SK-N-SH (cell line): ENCODE measurements at regions not wholly inside any gene's neighbourhood (a gene's known extent, or its start where the extent isn't known, plus 50 kb on each side); places are given as distances from the start of the nearest gene placed in this dataset.

Source experiments
- CTCF ChIA-PET: fragments of 300-600, 350-600 bp; formaldehyde crosslinking; extraction: SDS; loops from one replicate; lab custom pipeline; 2021; lab: Yijun Ruan, JAX
- POLR2A ChIA-PET: fragments of 350-600 bp; sonication (Branson Sonifier 250); formaldehyde crosslinking; extraction: SDS; loops from one replicate; lab custom pipeline; 2020; ENCODE audit warnings: antibody characterized with exemption, inconsistent platforms; lab: Yijun Ruan, JAX
- DNase-seq: peaks from one replicate; pipeline ENCODE4 v3.0.0; 2012
- H2AFZ ChIP-seq: fragments of 200-600 bp; sonication (generic); 2 replicates; pipeline ENCODE4 v1.8.1; 2016; ENCODE audit warnings: antibody characterized with exemption, mild to moderate bottlenecking, low read depth
- H3F3A ChIP-seq: fragments of 200-600 bp; sonication (generic); replicated peaks from 2 replicates; pipeline ENCODE3; 2016; ENCODE audit warnings: antibody characterized with exemption, mild to moderate bottlenecking; ENCODE audit not compliant: insufficient read depth
- H3K27ac ChIP-seq, 2 experiments: fragments of 200-500 bp in 1 of 2; fragments of 200-600 bp in 1 of 2; sonication (Bioruptor generic) in 1 of 2; sonication (generic), shearing (Covaris generic) in 1 of 2; 2 replicates each; pipeline versions ENCODE4 v1.5.1 to v1.6.1; 2014 to 2016; ENCODE audit warnings: low read depth in 2 of 2, inconsistent platforms in 1 of 2, low read length in 1 of 2, mild to moderate bottlenecking in 1 of 2, mixed read lengths in 1 of 2
- H3K27me3 ChIP-seq: fragments of 200-600 bp; sonication (generic), shearing (Covaris generic); 2 replicates; pipeline ENCODE4 v1.6.1; 2016; ENCODE audit warnings: mixed run types; ENCODE audit not compliant: insufficient read depth
- H3K36me3 ChIP-seq, 2 experiments: fragments of 200-500 bp in 1 of 2; fragments of 200-600 bp in 1 of 2; sonication (Bioruptor generic) in 1 of 2; sonication (generic) in 1 of 2; replicated peaks in 1 of 2; 2 replicates each; pipeline versions ENCODE3 to v1.5.1; 2014 to 2016; ENCODE audit warnings: low read length in 1 of 2, mild to moderate bottlenecking in 1 of 2; ENCODE audit not compliant: insufficient read depth in 2 of 2, control insufficient read depth in 1 of 2
- H3K4me1 ChIP-seq, 2 experiments: fragments of 200-500 bp in 1 of 2; fragments of 200-600 bp in 1 of 2; sonication (Bioruptor generic) in 1 of 2; sonication (generic), shearing (Covaris generic) in 1 of 2; 2 replicates each; pipeline versions ENCODE4 v1.5.1 to v1.6.1; 2014 to 2016; ENCODE audit warnings: low read depth in 1 of 2, low read length in 1 of 2, mixed run types in 1 of 2; ENCODE audit not compliant: insufficient read depth in 2 of 2, control insufficient read depth in 1 of 2
- H3K4me2 ChIP-seq: fragments of 200-600 bp; sonication (generic), shearing (Covaris generic); 2 replicates; pipeline ENCODE4 v1.6.1; 2017; ENCODE audit warnings: mixed run types
- H3K4me3 ChIP-seq, 2 experiments: fragments of 200-500 bp in 1 of 2; fragments of 200-600 bp in 1 of 2; sonication (Bioruptor generic) in 1 of 2; sonication (generic), shearing (Covaris generic) in 1 of 2; 2 replicates each; pipeline versions ENCODE4 v1.5.1 to v1.8.1; 2014 to 2016; ENCODE audit warnings: low read depth in 2 of 2, inconsistent platforms in 1 of 2, low read length in 1 of 2, mild to moderate bottlenecking in 1 of 2, mixed read lengths in 1 of 2, moderate library complexity in 1 of 2
- H3K79me2 ChIP-seq: fragments of 200-600 bp; sonication (generic); 2 replicates; pipeline ENCODE4 v1.8.1; 2017; ENCODE audit warnings: mild to moderate bottlenecking; ENCODE audit not compliant: insufficient read depth
- H3K9ac ChIP-seq: fragments of 200-600 bp; sonication (generic); 2 replicates; pipeline ENCODE4 v1.6.1; 2017; ENCODE audit warnings: mixed run types
- H3K9me2 ChIP-seq: fragments of 200-600 bp; sonication (generic); 2 replicates; pipeline ENCODE4 v1.6.1; 2017; ENCODE audit warnings: mixed run types
- H3K9me3 ChIP-seq: fragments of 200-600 bp; sonication (generic); 2 replicates; pipeline ENCODE4 v1.6.1; 2017; ENCODE audit warnings: mixed run types, mild to moderate bottlenecking, moderate library complexity
- H4K20me1 ChIP-seq: fragments of 200-600 bp; sonication (generic); 2 replicates; pipeline ENCODE4 v1.6.1; 2017; ENCODE audit warnings: mild to moderate bottlenecking, mixed run types; ENCODE audit not compliant: insufficient read depth
- EP300 ChIP-seq, 2 experiments: IDR thresholded peaks; 2 replicates each; pipeline versions ENCODE4 v1.4.0 to v1.6.1; 2012; ENCODE audit warnings: borderline replicate concordance in 1 of 2, low read depth in 1 of 2, low read length in 1 of 2
- EZH2phosphoT487 ChIP-seq: fragments of 200-600 bp; sonication (generic); IDR thresholded peaks from 2 replicates; pipeline ENCODE4 v1.6.1; 2017; ENCODE audit warnings: low read depth, mixed run types, mild to moderate bottlenecking, antibody characterized with exemption, moderate library complexity, borderline replicate concordance
- FOXJ3 ChIP-seq: sonication (generic); formaldehyde crosslinking; IDR thresholded peaks from 2 replicates; pipeline ENCODE4 v1.5.1; 2020; ENCODE audit warnings: mild to moderate bottlenecking, missing genetic modification reagents
- FOXM1 ChIP-seq: IDR thresholded peaks from 2 replicates; pipeline ENCODE4 v1.4.0; 2012; ENCODE audit warnings: low read depth, mild to moderate bottlenecking
- JUND ChIP-seq: IDR thresholded peaks from 2 replicates; pipeline ENCODE4 v1.4.0; 2012
- MEF2A ChIP-seq: IDR thresholded peaks from 2 replicates; pipeline ENCODE4 v1.4.0; 2012; ENCODE audit warnings: low read depth, borderline replicate concordance
- MXI1 ChIP-seq: IDR thresholded peaks from 2 replicates; pipeline ENCODE4 v1.6.1; 2012; ENCODE audit warnings: mild to moderate bottlenecking, low read depth, low read length, improper control_type of control experiment
- POLR2AphosphoS5 ChIP-seq: IDR thresholded peaks from 2 replicates; pipeline ENCODE4 v1.6.1; 2012; ENCODE audit warnings: low read depth, low read length
- RFX5 ChIP-seq: IDR thresholded peaks from 2 replicates; pipeline ENCODE4 v1.6.1; 2012; ENCODE audit warnings: mild to moderate bottlenecking, improper control_type of control experiment, low read length
- SMC3 ChIP-seq: IDR thresholded peaks from 2 replicates; pipeline ENCODE4 v1.6.1; 2012; ENCODE audit warnings: low read depth, low read length, improper control_type of control experiment
- TAF1 ChIP-seq: IDR thresholded peaks from 2 replicates; pipeline ENCODE4 v1.6.1; 2012; ENCODE audit warnings: low read depth, mild to moderate bottlenecking, low read length, moderate library complexity, borderline replicate concordance
- TCF12 ChIP-seq: IDR thresholded peaks from 2 replicates; pipeline ENCODE4 v1.4.0; 2012
- TEAD4 ChIP-seq: IDR thresholded peaks from 2 replicates; pipeline ENCODE4 v1.4.0; 2012; ENCODE audit warnings: mild to moderate bottlenecking, borderline replicate concordance; ENCODE audit not compliant: insufficient read depth
- YY1 ChIP-seq: IDR thresholded peaks from 2 replicates; pipeline ENCODE4 v1.4.0; 2012; ENCODE audit warnings: low read depth, mild to moderate bottlenecking
- WGBS: methylation state at CpG from one replicate; pipeline ENCODE4 v1.1.6; 2017; ENCODE audit warnings: low lambda C conversion rate; 5-methylcytosine and 5-hydroxymethylcytosine counted together
- TF ChIP-seq, protein P1 (sequence below): IDR thresholded peaks from 2 replicates; pipeline ENCODE4 v1.6.1; 2012; ENCODE audit warnings: mild to moderate bottlenecking, low read depth, low read length, moderate library complexity
- TF ChIP-seq, protein P2 (sequence below): fragments of 150-350 bp; IDR thresholded peaks from 2 replicates; pipeline ENCODE4 v1.6.1; 2016; ENCODE audit warnings: mild to moderate bottlenecking, low read depth, low read length
- TF ChIP-seq, protein P3 (sequence below): fragments of 200-600 bp; sonication (generic); IDR thresholded peaks from 2 replicates; pipeline ENCODE4 v1.6.1; 2017; ENCODE audit warnings: antibody characterized with exemption, mild to moderate bottlenecking, moderate library complexity

DNA sequence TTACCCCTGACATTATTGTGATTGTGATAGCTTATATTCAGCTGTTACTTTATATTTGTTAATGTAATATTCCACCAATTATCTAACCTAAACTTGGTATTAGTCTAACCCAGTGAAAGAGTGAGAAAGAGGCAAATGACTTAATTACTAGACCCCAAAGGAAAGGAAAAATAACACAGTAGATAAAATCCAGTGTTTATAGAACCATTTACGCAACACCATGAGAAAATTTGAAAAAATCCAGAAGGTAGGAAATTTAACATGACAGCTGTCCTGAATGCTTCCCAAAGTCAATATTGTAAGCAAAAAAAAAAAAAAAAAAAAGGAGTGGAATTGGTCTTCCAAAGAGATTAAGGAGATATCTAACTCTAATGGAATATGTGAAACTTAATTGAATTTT lies 741.5 kb upstream of the GHITM start:
- DNase-seq: no peak
- Histone ChIP-seq H3K27ac (no peak overlapping the region), H3K79me2 (no peaks in the 10 kb centered on the region), H4K20me1 (no peaks in the 10 kb centered on the region), H3K9me3 (no peaks in the 10 kb centered on the region), H3K9ac (no peak overlapping the region), H3F3A (no peaks in the 10 kb centered on the region), H3K36me3 (no peaks in the 10 kb centered on the region), H3K9me2 (no peaks in the 10 kb centered on the region), H3K4me2 (no peak overlapping the region), H3K4me3 (no peak overlapping the region), H3K4me1 (no peaks in the 10 kb centered on the region), H2AFZ (no peak overlapping the region), H3K27me3 (no peaks in the 10 kb centered on the region)
- TF ChIP-seq FOXM1 (no peak), POLR2AphosphoS5 (no peak), JUND (no peak), SMC3 (no peak), YY1 (no peak), TAF1 (no peak), EP300 (IDR thresholded peaks at IDR 0.05; ENCODE audit: borderline replicate concordance in 1 of 2, low read depth in 1 of 2, low read length in 1 of 2) (no peak), RFX5 (no peak), MXI1 (no peak), TEAD4 (no peak), TCF12 (no peak), EZH2phosphoT487 (no peak), MEF2A (no peak), FOXJ3 (CRISPR knock-in tag) (no peak)
- TF ChIP-seq, protein P1, sequence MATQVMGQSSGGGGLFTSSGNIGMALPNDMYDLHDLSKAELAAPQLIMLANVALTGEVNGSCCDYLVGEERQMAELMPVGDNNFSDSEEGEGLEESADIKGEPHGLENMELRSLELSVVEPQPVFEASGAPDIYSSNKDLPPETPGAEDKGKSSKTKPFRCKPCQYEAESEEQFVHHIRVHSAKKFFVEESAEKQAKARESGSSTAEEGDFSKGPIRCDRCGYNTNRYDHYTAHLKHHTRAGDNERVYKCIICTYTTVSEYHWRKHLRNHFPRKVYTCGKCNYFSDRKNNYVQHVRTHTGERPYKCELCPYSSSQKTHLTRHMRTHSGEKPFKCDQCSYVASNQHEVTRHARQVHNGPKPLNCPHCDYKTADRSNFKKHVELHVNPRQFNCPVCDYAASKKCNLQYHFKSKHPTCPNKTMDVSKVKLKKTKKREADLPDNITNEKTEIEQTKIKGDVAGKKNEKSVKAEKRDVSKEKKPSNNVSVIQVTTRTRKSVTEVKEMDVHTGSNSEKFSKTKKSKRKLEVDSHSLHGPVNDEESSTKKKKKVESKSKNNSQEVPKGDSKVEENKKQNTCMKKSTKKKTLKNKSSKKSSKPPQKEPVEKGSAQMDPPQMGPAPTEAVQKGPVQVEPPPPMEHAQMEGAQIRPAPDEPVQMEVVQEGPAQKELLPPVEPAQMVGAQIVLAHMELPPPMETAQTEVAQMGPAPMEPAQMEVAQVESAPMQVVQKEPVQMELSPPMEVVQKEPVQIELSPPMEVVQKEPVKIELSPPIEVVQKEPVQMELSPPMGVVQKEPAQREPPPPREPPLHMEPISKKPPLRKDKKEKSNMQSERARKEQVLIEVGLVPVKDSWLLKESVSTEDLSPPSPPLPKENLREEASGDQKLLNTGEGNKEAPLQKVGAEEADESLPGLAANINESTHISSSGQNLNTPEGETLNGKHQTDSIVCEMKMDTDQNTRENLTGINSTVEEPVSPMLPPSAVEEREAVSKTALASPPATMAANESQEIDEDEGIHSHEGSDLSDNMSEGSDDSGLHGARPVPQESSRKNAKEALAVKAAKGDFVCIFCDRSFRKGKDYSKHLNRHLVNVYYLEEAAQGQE: no peak
- TF ChIP-seq, protein P2, sequence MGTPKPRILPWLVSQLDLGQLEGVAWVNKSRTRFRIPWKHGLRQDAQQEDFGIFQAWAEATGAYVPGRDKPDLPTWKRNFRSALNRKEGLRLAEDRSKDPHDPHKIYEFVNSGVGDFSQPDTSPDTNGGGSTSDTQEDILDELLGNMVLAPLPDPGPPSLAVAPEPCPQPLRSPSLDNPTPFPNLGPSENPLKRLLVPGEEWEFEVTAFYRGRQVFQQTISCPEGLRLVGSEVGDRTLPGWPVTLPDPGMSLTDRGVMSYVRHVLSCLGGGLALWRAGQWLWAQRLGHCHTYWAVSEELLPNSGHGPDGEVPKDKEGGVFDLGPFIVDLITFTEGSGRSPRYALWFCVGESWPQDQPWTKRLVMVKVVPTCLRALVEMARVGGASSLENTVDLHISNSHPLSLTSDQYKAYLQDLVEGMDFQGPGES: no peak
- TF ChIP-seq, protein P3, sequence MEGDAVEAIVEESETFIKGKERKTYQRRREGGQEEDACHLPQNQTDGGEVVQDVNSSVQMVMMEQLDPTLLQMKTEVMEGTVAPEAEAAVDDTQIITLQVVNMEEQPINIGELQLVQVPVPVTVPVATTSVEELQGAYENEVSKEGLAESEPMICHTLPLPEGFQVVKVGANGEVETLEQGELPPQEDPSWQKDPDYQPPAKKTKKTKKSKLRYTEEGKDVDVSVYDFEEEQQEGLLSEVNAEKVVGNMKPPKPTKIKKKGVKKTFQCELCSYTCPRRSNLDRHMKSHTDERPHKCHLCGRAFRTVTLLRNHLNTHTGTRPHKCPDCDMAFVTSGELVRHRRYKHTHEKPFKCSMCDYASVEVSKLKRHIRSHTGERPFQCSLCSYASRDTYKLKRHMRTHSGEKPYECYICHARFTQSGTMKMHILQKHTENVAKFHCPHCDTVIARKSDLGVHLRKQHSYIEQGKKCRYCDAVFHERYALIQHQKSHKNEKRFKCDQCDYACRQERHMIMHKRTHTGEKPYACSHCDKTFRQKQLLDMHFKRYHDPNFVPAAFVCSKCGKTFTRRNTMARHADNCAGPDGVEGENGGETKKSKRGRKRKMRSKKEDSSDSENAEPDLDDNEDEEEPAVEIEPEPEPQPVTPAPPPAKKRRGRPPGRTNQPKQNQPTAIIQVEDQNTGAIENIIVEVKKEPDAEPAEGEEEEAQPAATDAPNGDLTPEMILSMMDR: no peak
- ChIA-PET CTCF (interaction anchor here (0.6 kb wide), 1 partner anchor 13 kb away, joined by 3 read pairs; no protein-coding TSS in a partner anchor), POLR2A (no interaction called here)
- WGBS: 81% methylated on average over 1 of the region's 1 CpG
